ENCODE measurements at regions not wholly inside any gene's neighbourhood (a gene's known extent, or its start where the extent isn't known, plus 50 kb on each side); places are given as distances from the start of the nearest gene placed in this dataset.

- no peak overlapping the region for H3K4me3 ChIP-seq (ENCODE audit: low read length)
- DNase-seq (ENCODE audit: low read depth): peak; percentile 32
- TF ChIP-seq CTCF (conservative IDR thresholded peaks at IDR 0.05; ENCODE audit: low read length): no peak
Measured at GRCh38 chr6:1153696-1154245, 158.1 kb upstream of the FOXQ1 start.

- no peak for TF ChIP-seq CTCF (conservative IDR thresholded peaks at IDR 0.05; ENCODE audit: low read length)
- DNase-seq (ENCODE audit: low read depth): no peak
- no peak overlapping the region for H3K4me3 ChIP-seq (ENCODE audit: low read length)
Measured at GRCh38 chr6:1146500-1146899, 165.4 kb upstream of the FOXQ1 start.

- H3K4me3 ChIP-seq (ENCODE audit: low read length): no peak overlapping the region
- DNase-seq (ENCODE audit: low read depth): no peak
- TF ChIP-seq CTCF (conservative IDR thresholded peaks at IDR 0.05; ENCODE audit: low read length): no peak
Measured at GRCh38 chr6:1145768-1146218, 166.1 kb upstream of the FOXQ1 start.

GRCh38 chr6:1144842-1145767, 166.8 kb upstream of the FOXQ1 start:
- DNase-seq (ENCODE audit: low read depth): peak; percentile 93
- no peak overlapping the region for H3K4me3 ChIP-seq (ENCODE audit: low read length)
- TF ChIP-seq CTCF (conservative IDR thresholded peaks at IDR 0.05; ENCODE audit: low read length): 0 out of 2 replicates have a peak, but pooled peaks have one; percentile 1

GRCh38 chr6:1143655-1144054, 168.2 kb upstream of the FOXQ1 start:
- TF ChIP-seq CTCF (conservative IDR thresholded peaks at IDR 0.05; ENCODE audit: low read length): no peak
- H3K4me3 ChIP-seq (ENCODE audit: low read length): no peak overlapping the region
- peak; percentile 32 for DNase-seq (ENCODE audit: low read depth)

- no peak for DNase-seq (ENCODE audit: low read depth)
- H3K4me3 ChIP-seq (ENCODE audit: low read length): no peak overlapping the region
- no peak for TF ChIP-seq CTCF (conservative IDR thresholded peaks at IDR 0.05; ENCODE audit: low read length)
Measured at GRCh38 chr6:1139155-1139890, 172.6 kb upstream of the FOXQ1 start.
